Middle frontal gyrus (tissue), 1 donor: ENCODE measurements at regions not wholly inside any gene's neighbourhood (a gene's known extent, or its start where the extent isn't known, plus 50 kb on each side); places are given as distances from the start of the nearest gene placed in this dataset.

Experiments
- DNase-seq: peaks from one replicate; pipeline ENCODE4 v3.0.0-alpha.2; 2015; ENCODE audit warnings: low spot score; ENCODE audit errors: extremely low spot score

GRCh38 chr13:27367570-27367969, 56.8 kb upstream of the GTF3A start:
- DNase-seq: no peak

- no peak for DNase-seq
Observed at GRCh38 chr13:27370305-27370872, 54.0 kb upstream of the GTF3A start.

GRCh38 chr13:27371932-27372331, 52.5 kb upstream of the GTF3A start:
- no peak for DNase-seq

GRCh38 chr13:27372896-27373295, 51.5 kb upstream of the GTF3A start:
- no peak for DNase-seq

GRCh38 chr13:27374126-27374613, 50.2 kb upstream of the GTF3A start:
- no peak for DNase-seq
